KMS-11 (cell line): ENCODE measurements at regions not wholly inside any gene's neighbourhood (a gene's known extent, or its start where the extent isn't known, plus 50 kb on each side); places are given as distances from the start of the nearest gene placed in this dataset.

Experiments used
- H2AFZ ChIP-seq: fragments of 200-600 bp; sonication (generic); 2 replicates; pipeline ENCODE4 v1.6.1; 2016; ENCODE audit warnings: antibody characterized with exemption, mixed run types, low read depth
- H3K27ac ChIP-seq: fragments of 200-600 bp; sonication (generic); 2 replicates; pipeline ENCODE4 v1.6.1; 2016; ENCODE audit warnings: mild to moderate bottlenecking, mixed run types
- H3K27me3 ChIP-seq: fragments of 200-600 bp; sonication (generic); 2 replicates; pipeline ENCODE4 v1.6.1; 2017; ENCODE audit warnings: mild to moderate bottlenecking, low read depth, mixed run types, moderate library complexity; ENCODE audit not compliant: insufficient read depth
- H3K36me3 ChIP-seq: fragments of 200-600 bp; sonication (generic); 2 replicates; pipeline ENCODE4 v1.6.1; 2017; ENCODE audit warnings: mild to moderate bottlenecking, mixed run types; ENCODE audit not compliant: insufficient read depth
- H3K4me1 ChIP-seq: fragments of 200-600 bp; sonication (generic); 2 replicates; pipeline ENCODE4 v1.6.1; 2016; ENCODE audit warnings: mild to moderate bottlenecking, low read depth, mixed run types; ENCODE audit not compliant: poor library complexity, severe bottlenecking
- H3K4me2 ChIP-seq: fragments of 200-600 bp; sonication (generic); 2 replicates; pipeline ENCODE4 v1.7.0; 2016; ENCODE audit warnings: mild to moderate bottlenecking, mixed run types
- H3K4me3 ChIP-seq: fragments of 200-600 bp; sonication (generic); IDR thresholded peaks from 2 replicates; pipeline ENCODE4 v1.6.1; 2017; ENCODE audit warnings: low read depth, low read length, mixed read lengths; ENCODE audit not compliant: insufficient read depth
- H3K79me2 ChIP-seq: fragments of 200-600 bp; sonication (generic); 2 replicates; pipeline ENCODE4 v1.6.1; 2016; ENCODE audit warnings: low read depth, mixed run types; ENCODE audit not compliant: insufficient read depth
- H3K9ac ChIP-seq: fragments of 200-600 bp; sonication (generic); 2 replicates; pipeline ENCODE4 v1.6.1; 2016; ENCODE audit warnings: mild to moderate bottlenecking, mixed run types
- H4K20me1 ChIP-seq: fragments of 200-600 bp; sonication (generic); 2 replicates; pipeline ENCODE4 v1.6.1; 2016; ENCODE audit warnings: mild to moderate bottlenecking, mixed run types; ENCODE audit not compliant: insufficient read depth
- TF ChIP-seq, protein P1 (sequence below): fragments of 200-600 bp; sonication (generic); conservative IDR thresholded peaks from 2 replicates; pipeline ENCODE4 v1.6.1; 2017; ENCODE audit warnings: low read depth, mild to moderate bottlenecking, antibody characterized with exemption, low read length, moderate library complexity, mixed read lengths

DNA sequence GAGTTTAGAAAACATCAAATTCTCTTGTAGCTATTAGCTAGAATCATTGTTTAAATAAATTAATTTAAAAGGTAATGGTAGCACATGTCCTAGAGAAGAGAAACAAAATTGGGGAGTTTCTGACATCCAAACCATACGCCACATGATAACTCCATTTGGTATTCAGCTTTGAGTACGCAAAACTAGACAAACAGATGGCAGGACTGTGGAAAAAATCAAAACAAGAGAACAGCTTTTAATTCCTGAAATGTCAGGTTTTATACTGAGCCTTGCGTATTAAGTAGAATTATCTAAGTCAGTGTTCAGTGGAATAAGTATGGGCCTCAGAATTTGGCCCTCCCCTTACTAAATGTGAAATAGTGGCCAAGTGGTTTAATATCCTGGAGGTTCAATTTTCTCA lies 82.4 kb upstream of the PDE1A start:
- Histone ChIP-seq H3K4me1 (no peaks in the 10 kb centered on the region), H3K9ac (no peak overlapping the region), H3K36me3 (no peaks in the 10 kb centered on the region), H4K20me1 (no peaks in the 10 kb centered on the region), H3K4me3 (no peak overlapping the region), H3K27ac (no peak overlapping the region), H3K27me3 (no peaks in the 10 kb centered on the region), H3K4me2 (no peak overlapping the region), H3K79me2 (no peaks in the 10 kb centered on the region), H2AFZ (no peak overlapping the region)
- TF ChIP-seq, protein P1, sequence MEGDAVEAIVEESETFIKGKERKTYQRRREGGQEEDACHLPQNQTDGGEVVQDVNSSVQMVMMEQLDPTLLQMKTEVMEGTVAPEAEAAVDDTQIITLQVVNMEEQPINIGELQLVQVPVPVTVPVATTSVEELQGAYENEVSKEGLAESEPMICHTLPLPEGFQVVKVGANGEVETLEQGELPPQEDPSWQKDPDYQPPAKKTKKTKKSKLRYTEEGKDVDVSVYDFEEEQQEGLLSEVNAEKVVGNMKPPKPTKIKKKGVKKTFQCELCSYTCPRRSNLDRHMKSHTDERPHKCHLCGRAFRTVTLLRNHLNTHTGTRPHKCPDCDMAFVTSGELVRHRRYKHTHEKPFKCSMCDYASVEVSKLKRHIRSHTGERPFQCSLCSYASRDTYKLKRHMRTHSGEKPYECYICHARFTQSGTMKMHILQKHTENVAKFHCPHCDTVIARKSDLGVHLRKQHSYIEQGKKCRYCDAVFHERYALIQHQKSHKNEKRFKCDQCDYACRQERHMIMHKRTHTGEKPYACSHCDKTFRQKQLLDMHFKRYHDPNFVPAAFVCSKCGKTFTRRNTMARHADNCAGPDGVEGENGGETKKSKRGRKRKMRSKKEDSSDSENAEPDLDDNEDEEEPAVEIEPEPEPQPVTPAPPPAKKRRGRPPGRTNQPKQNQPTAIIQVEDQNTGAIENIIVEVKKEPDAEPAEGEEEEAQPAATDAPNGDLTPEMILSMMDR = no peak

DNA sequence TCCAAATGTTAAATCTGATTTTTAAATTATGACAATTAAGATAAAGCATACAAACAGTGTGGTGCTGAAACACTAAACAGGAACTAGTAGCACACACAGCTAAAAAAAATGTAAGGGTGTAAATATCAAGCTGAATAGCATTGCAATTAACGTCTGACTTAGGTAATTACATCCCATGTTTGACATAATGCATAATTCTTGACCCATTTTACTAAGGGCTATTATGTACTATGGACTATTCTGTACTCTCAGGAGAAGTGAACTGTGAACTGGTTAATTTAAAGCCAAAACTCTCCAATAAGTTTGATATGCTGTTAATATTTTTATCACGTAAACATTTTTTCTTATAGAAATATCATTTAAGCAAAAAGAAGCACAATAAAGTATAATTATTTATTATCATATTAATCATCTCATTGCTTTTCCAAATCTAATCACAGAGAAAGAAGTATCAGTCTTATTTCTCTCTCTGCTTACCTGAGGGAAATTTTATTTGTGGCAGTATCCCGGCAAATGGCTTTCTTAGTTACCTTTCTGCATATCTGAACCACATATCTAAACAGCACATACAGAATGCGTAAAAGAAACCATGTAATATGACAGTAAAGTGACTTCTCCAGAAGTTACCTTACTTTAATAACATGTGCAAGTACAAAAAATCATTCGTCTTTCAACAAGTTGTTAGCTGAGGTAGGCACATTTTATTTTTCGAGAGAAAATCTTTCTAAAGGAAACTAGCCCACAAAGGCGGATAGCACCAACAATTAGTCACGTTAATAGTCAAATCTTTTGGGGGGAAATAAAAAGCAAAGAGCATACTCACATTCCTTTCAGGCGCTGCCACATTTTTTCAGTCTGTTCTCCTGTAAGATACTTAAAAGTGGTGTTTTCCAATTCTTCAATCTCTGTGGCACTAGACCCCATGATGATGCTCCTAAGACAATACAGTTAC lies 94.9 kb upstream of the PDE1A start:
- TF ChIP-seq, protein P1 = no peak
- Histone ChIP-seq H3K36me3 (no peaks in the 10 kb centered on the region), H4K20me1 (no peaks in the 10 kb centered on the region), H3K4me3 (no peak overlapping the region), H3K79me2 (no peaks in the 10 kb centered on the region), H3K27ac (no peak overlapping the region), H3K4me1 (no peaks in the 10 kb centered on the region), H3K4me2 (no peak overlapping the region), H2AFZ (no peak overlapping the region), H3K9ac (no peak overlapping the region), H3K27me3 (no peaks in the 10 kb centered on the region)

DNA sequence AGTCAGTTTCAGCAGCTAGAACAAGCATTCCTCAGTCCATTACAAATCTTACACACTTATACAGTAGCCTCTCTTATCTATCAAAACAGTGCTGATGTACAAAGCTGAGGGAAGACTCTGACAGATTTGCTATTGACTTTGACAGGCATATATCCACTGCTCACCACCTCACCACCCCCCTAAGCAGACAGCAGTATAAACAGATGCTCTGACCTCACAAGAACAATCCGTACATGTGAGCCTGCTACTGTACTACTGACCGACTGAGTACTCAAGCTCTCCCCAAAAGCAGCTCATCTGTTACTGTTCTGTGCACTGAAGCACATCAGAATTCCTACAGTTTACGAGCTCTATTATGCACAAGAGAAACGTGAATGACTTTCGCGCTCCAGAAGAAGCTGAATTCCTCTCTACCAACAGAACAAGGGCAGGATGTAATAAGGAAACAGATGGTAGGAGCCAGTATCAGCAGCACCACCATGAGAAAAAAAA lies 95.6 kb upstream of the PDE1A start:
- no peaks in the 10 kb centered on the region for H4K20me1 ChIP-seq
- H3K79me2 ChIP-seq = no peaks in the 10 kb centered on the region
- no peak overlapping the region for H3K9ac ChIP-seq
- no peak overlapping the region for H3K4me3 ChIP-seq
- H3K27me3 ChIP-seq = no peaks in the 10 kb centered on the region
- no peak overlapping the region for H3K27ac ChIP-seq
- no peak overlapping the region for H2AFZ ChIP-seq
- TF ChIP-seq, protein P1 = no peak
- no peaks in the 10 kb centered on the region for H3K4me1 ChIP-seq
- H3K4me2 ChIP-seq = no peak overlapping the region
- no peaks in the 10 kb centered on the region for H3K36me3 ChIP-seq

DNA sequence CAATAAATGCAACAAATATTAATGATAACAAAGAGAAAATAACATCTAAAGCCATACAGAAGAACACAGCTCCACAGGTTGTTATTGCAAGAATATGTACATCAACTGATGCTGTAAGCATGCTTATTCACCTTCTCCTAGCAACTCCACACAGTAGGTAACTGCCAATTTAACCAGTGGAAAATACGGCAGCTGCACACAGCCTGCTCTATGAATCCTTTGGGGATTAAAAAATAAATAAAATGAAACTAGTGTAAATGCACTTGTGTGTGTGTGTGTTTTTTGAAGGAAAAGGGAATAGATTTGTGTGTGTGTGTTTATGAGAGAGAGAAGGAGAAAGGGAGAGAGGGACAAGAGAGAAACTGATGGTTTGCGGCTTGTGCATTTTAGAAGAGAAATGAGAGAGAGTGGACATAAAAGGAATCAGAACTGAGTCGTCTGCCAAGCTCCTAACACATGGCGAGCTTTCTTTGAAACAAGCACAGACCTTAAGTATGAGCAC lies 96.2 kb upstream of the PDE1A start:
- no peaks in the 10 kb centered on the region for H3K79me2 ChIP-seq
- H3K36me3 ChIP-seq = no peaks in the 10 kb centered on the region
- no peak overlapping the region for H2AFZ ChIP-seq
- H3K27ac ChIP-seq = no peak overlapping the region
- TF ChIP-seq, protein P1 = no peak
- no peaks in the 10 kb centered on the region for H4K20me1 ChIP-seq
- no peaks in the 10 kb centered on the region for H3K27me3 ChIP-seq
- H3K4me1 ChIP-seq = no peaks in the 10 kb centered on the region
- no peak overlapping the region for H3K4me2 ChIP-seq
- no peak overlapping the region for H3K4me3 ChIP-seq
- H3K9ac ChIP-seq = no peak overlapping the region
